ENCODE measurements at regions not wholly inside any gene's neighbourhood (a gene's known extent, or its start where the extent isn't known, plus 50 kb on each side); places are given as distances from the start of the nearest gene placed in this dataset.
"Not testable (repeated sequence)": the region's sequence is repeated elsewhere in the genome, so short reads cannot be mapped to it uniquely, and the experiment has no call there.

- DNase-seq = no peak
Observed at GRCh38 chr2:59776726-59777008, 776.8 kb downstream of the BCL11A start.

GRCh38 chr2:59774821-59775433 is 778.5 kb downstream of the BCL11A start:
- no peak for DNase-seq

- DNase-seq = no peak
Observed at GRCh38 chr2:59770651-59771050, 782.8 kb downstream of the BCL11A start.

GRCh38 chr2:59761966-59762365 is 791.5 kb downstream of the BCL11A start:
- DNase-seq = no peak

GRCh38 chr2:59756150-59756549 is 797.3 kb downstream of the BCL11A start:
- no peak for DNase-seq

- no peak for DNase-seq
Observed at GRCh38 chr2:59754011-59754735, 799.3 kb downstream of the BCL11A start.

- no peak for DNase-seq
Observed at GRCh38 chr2:59752512-59752911, 800.9 kb downstream of the BCL11A start.

GRCh38 chr2:59752071-59752470 is 801.4 kb downstream of the BCL11A start:
- no peak for DNase-seq

- not testable (repeated sequence) for DNase-seq
Observed at GRCh38 chr2:59751214-59751613, 802.2 kb downstream of the BCL11A start.

GRCh38 chr2:59746291-59746690 is 807.2 kb downstream of the BCL11A start:
- DNase-seq = no peak

- no peak for DNase-seq
Observed at GRCh38 chr2:59745085-59745484, 808.4 kb downstream of the BCL11A start.

GRCh38 chr2:59744436-59744835 is 809.0 kb downstream of the BCL11A start:
- no peak for DNase-seq

- DNase-seq = no peak
Observed at GRCh38 chr2:59741840-59742239, 811.6 kb downstream of the BCL11A start.

GRCh38 chr2:59739166-59739565 is 814.3 kb downstream of the BCL11A start:
- no peak for DNase-seq

- DNase-seq = no peak
Observed at GRCh38 chr2:59737299-59737698, 816.2 kb downstream of the BCL11A start.

- DNase-seq = no peak
Observed at GRCh38 chr2:59734743-59735142, 818.7 kb downstream of the BCL11A start.

GRCh38 chr2:59733970-59734369 is 819.5 kb downstream of the BCL11A start:
- DNase-seq = no peak

- no peak for DNase-seq
Observed at GRCh38 chr2:59733567-59733930, 819.9 kb downstream of the BCL11A start.

- DNase-seq = no peak
Observed at GRCh38 chr2:59732871-59733566, 820.4 kb downstream of the BCL11A start.

GRCh38 chr2:59727121-59727590 is 826.3 kb downstream of the BCL11A start:
- DNase-seq = no peak

- DNase-seq = no peak
Observed at GRCh38 chr2:59726228-59727120, 827.0 kb downstream of the BCL11A start.

GRCh38 chr2:59724746-59725145 is 828.7 kb downstream of the BCL11A start:
- DNase-seq = no peak

- no peak for DNase-seq
Observed at GRCh38 chr2:59720296-59720866, 833.1 kb downstream of the BCL11A start.
